GM12873 (cell line): ENCODE measurements at regions not wholly inside any gene's neighbourhood (a gene's known extent, or its start where the extent isn't known, plus 50 kb on each side); places are given as distances from the start of the nearest gene placed in this dataset.

Experiments
- CTCF ChIP-seq: IDR thresholded peaks from 2 replicates; pipeline ENCODE4 v1.5.1; 2012; ENCODE audit warnings: low read depth, mild to moderate bottlenecking, moderate library complexity, low read length, control low read depth; ENCODE audit not compliant: insufficient read depth; ENCODE audit errors: missing control alignments

- TF ChIP-seq CTCF, result no peak
Measured at GRCh38 chr5:51995773-51996306, 612.6 kb downstream of the ISL1 start.

GRCh38 chr5:51996356-51996861, 613.2 kb downstream of the ISL1 start:
- no peak for TF ChIP-seq CTCF

DNA sequence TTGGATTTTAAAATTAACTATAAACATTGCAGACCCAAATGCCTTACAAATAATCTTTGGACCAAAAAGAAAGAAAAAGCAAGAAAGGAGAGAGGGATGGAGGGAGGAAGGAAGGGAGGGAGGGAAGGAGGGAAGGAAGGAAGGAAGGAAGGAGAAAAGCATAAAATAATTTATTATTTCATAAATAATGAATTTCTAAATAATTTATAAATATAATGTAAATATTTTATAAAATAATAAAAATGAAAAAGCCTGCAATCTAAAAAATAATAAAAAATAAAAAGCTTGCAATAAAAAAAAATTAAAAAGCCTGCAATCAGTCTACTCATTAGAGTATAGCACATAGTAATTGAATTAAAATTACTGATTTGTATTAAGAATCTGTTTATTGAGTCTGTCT, 614.3 kb downstream of the ISL1 start:
- no peak for TF ChIP-seq CTCF

DNA sequence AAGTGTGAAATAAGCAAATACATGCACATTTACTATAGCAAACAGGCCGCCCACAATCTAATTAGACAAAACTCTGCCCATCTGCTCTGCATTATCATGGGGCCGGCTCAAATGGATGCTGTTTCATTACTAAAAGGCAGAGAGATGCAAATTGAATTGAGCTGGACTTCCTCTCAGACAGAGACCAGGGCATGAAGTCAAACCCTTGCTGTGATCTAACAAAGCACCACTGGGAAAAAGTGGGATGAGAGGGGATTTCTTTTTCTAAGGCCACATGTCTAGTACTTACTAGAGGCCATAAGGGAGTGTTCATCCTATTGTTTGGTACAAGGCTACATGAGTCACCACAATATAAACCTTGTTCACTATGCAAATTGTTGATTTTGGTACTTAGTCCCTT, 614.7 kb downstream of the ISL1 start:
- TF ChIP-seq CTCF, result no peak

DNA sequence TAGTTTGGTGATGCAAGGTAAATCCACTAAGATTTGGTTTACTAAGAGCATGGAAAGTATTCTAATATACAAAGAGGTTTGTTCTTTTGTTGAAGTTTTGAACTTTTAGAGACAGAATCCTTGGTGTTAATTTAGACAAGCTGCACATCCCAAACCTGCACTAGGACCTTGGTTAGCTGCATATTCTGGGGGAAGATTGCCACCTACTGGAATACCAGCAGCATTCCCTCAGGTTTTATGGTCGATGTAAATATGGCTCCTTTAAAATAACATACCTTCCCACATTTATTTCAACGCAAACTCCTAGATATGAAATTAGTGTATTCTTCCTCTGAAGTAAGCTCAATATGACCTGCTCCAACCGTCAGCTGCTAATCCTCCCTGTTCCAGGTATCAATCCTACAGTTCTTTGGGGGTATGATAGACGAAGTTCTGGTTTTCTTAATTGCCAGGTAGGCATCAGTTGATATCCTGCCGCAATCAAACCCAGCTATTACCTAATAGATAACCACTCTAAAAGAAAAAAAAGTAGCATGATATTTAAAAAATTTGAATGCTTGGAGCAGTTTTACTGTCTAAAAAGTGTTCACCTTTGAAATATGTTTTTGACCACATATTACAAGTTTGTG, 624.1 kb downstream of the ISL1 start:
- peak; percentile 61 for TF ChIP-seq CTCF

DNA sequence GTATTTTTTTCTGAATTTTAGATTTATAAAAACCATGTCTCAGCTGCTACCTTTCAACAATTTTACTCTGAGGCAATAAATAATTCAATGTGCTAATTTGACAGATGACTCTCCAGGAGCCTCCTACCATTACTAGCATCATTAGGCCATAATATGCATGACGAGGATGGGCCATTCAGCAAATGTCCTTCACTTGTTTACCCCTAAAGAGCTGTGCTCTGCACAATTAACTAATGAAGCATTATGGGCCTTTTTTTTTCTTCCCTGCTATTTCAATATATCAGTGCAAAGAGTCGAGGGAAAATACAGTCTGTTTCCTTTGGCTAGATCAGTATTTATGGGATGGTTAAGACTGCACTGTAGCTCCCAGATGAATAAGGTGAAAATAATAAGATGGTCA, 627.2 kb downstream of the ISL1 start:
- TF ChIP-seq CTCF, result no peak

DNA sequence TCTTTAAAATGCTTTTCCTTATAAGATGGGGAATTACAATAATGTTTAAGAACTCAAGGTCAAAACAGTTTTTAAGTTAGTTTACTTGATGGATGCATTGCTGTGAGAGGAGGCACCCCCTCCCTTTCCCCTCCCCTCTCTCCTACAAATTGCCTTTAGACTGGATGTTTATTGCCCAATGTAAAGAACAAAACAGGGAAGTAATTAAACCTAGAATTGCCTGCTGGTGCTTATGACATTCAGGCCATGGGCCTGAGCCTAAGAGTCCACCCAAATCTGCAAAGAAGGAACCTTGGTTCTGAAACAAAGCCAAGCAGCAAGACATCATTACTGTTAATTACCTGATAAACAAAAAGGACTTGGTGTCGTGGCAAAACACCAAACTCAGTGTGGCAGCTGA, 630.3 kb downstream of the ISL1 start:
- no peak for TF ChIP-seq CTCF
